Liver (tissue), 8 donors: ENCODE measurements at regions not wholly inside any gene's neighbourhood (a gene's known extent, or its start where the extent isn't known, plus 50 kb on each side); places are given as distances from the start of the nearest gene placed in this dataset.

Experiments
- DNase-seq: peaks from one replicate; pipeline ENCODE4 v3.0.0-alpha.2; 2017; ENCODE audit warnings: low spot score
- H3K27ac ChIP-seq, 2 donors: one replicate each; pipeline ENCODE4 v1.7.0; 2013; ENCODE audit warnings: inconsistent platforms in 2 of 2, low read length in 2 of 2, control low read depth in 1 of 2, low read depth in 1 of 2, mild to moderate bottlenecking in 1 of 2
- H3K27me3 ChIP-seq, 4 donors: one replicate each; pipeline versions ENCODE4 v1.6.1 to v1.7.0; 2013; ENCODE audit warnings: low read length in 3 of 4, inconsistent platforms in 1 of 4, mild to moderate bottlenecking in 1 of 4, moderate library complexity in 1 of 4; ENCODE audit not compliant: control insufficient read depth in 4 of 4, insufficient read depth in 4 of 4
- H3K36me3 ChIP-seq, 4 donors: one replicate each; pipeline versions ENCODE4 v1.6.1 to v1.7.0; 2013; ENCODE audit warnings: low read length in 3 of 4, mild to moderate bottlenecking in 3 of 4, low read depth in 1 of 4, moderate library complexity in 1 of 4; ENCODE audit not compliant: control insufficient read depth in 4 of 4, insufficient read depth in 3 of 4
- H3K4me1 ChIP-seq, 4 donors: one replicate each; pipeline versions ENCODE4 v1.6.1 to v1.7.0; 2013; ENCODE audit warnings: low read length in 3 of 4, mild to moderate bottlenecking in 3 of 4, moderate library complexity in 1 of 4; ENCODE audit not compliant: control insufficient read depth in 4 of 4, insufficient read depth in 4 of 4
- H3K4me3 ChIP-seq, 3 donors: one replicate each; pipeline versions ENCODE4 v1.6.1 to v1.7.0; 2013; ENCODE audit warnings: low read length in 3 of 3, control low read depth in 1 of 3, low read depth in 1 of 3, mild to moderate bottlenecking in 1 of 3
- H3K9ac ChIP-seq, 2 donors: one replicate each; pipeline ENCODE4 v1.7.0; 2013; ENCODE audit warnings: low read length in 2 of 2, mild to moderate bottlenecking in 2 of 2, moderate library complexity in 2 of 2, control low read depth in 1 of 2, low read depth in 1 of 2
- H3K9me3 ChIP-seq, 4 donors: one replicate each; pipeline versions ENCODE4 v1.6.1 to v1.7.0; 2013; ENCODE audit warnings: low read length in 3 of 4; ENCODE audit not compliant: control insufficient read depth in 4 of 4
- ATF3 ChIP-seq: IDR thresholded peaks from 2 replicates; pipeline ENCODE4 v1.6.1; 2016; ENCODE audit warnings: antibody characterized with exemption
- CTCF ChIP-seq: fragments of 150-350 bp; IDR thresholded peaks from 2 replicates; pipeline ENCODE4 v1.5.1; 2017; ENCODE audit warnings: improper control_type of control experiment, low read depth, low read length; ENCODE audit not compliant: missing input control
- EGR1 ChIP-seq, 2 donors: IDR thresholded peaks; 2 replicates each; pipeline ENCODE4 v1.6.1; 2016 to 2018; ENCODE audit warnings: antibody characterized with exemption in 2 of 2, low read depth in 2 of 2
- GABPA ChIP-seq, 2 donors: IDR thresholded peaks in 1 of 2; conservative IDR thresholded peaks in 1 of 2; 2 replicates each; pipeline ENCODE4 v1.6.1; 2016; ENCODE audit warnings: antibody characterized with exemption in 2 of 2, mild to moderate bottlenecking in 1 of 2, moderate library complexity in 1 of 2
- HNF4A ChIP-seq, 2 donors: conservative IDR thresholded peaks; 2 replicates each; pipeline ENCODE4 v1.6.1; 2016; ENCODE audit warnings: antibody characterized with exemption in 2 of 2, mild to moderate bottlenecking in 2 of 2
- HNF4G ChIP-seq: IDR thresholded peaks from 2 replicates; pipeline ENCODE4 v1.6.1; 2016; ENCODE audit warnings: antibody characterized with exemption
- JUND ChIP-seq, 2 donors: IDR thresholded peaks; 2 replicates each; pipeline ENCODE4 v1.6.1; 2016; ENCODE audit warnings: antibody characterized with exemption in 2 of 2
- MAX ChIP-seq: IDR thresholded peaks from 2 replicates; pipeline ENCODE4 v1.6.1; 2016; ENCODE audit warnings: antibody characterized with exemption
- RXRA ChIP-seq, 2 donors: IDR thresholded peaks; 2 replicates each; pipeline ENCODE4 v1.6.1; 2017 to 2018; ENCODE audit warnings: antibody characterized with exemption in 2 of 2, mild to moderate bottlenecking in 1 of 2
- SP1 ChIP-seq: IDR thresholded peaks from 2 replicates; pipeline ENCODE4 v1.6.1; 2018; ENCODE audit warnings: antibody characterized with exemption, mild to moderate bottlenecking
- TAF1 ChIP-seq: conservative IDR thresholded peaks from 2 replicates; pipeline ENCODE4 v1.6.1; 2016; ENCODE audit warnings: antibody characterized with exemption, mild to moderate bottlenecking
- YY1 ChIP-seq: IDR thresholded peaks from 2 replicates; pipeline ENCODE4 v1.6.1; 2016; ENCODE audit warnings: antibody characterized with exemption, mild to moderate bottlenecking
- ZBTB33 ChIP-seq: IDR thresholded peaks from 2 replicates; pipeline ENCODE4 v1.6.1; 2016; ENCODE audit warnings: antibody characterized with exemption
- WGBS: extraction: QIAGEN DNeasy Blood & Tissue Kit; methylation state at CpG from one replicate; pipeline ENCODE4 v1.1.7; 2013; 5-methylcytosine and 5-hydroxymethylcytosine counted together
- TF ChIP-seq, protein P1 (sequence below): IDR thresholded peaks from 2 replicates; pipeline ENCODE4 v1.6.1; 2016; ENCODE audit warnings: antibody characterized with exemption, mild to moderate bottlenecking
- donor health status: healthy.
- donor health status: healthy.
- donor health status: healthy.
- donor health status: healthy.
- donor health status: healthy.

DNA sequence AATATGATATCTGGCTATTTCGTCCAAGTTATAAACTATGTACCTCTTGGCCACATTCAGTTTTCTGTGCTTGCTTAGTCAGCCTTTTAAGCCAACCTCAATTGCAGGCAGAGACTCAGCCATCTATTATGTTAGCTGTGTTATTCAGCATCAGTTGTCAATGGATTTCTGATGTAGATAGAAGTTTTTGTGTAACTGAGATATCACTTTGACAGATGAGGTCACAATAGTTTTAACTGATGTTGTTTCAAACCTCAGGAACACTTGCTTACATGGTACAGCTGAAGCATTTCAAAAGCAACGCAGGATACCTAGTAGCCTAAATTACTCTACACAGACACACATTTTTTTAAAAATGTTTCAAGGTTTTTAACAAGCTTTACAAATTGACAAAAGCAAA, 1478.0 kb downstream of the NCAM2 start:
- WGBS: 71% methylated on average over 2 of the region's 2 CpGs
- Histone ChIP-seq H3K27me3 (no peaks in the 10 kb centered on the region), H3K27ac (no peak overlapping the region), H3K36me3 (no peaks in the 10 kb centered on the region), H3K9me3 (peaks cover 0 to 18% (median 0%) of the 10 kb centered on the region in 4 donors), H3K4me1 (no peaks in the 10 kb centered on the region), H3K4me3 (no peak overlapping the region), H3K9ac (no peak overlapping the region)
- DNase-seq: no peak
- TF ChIP-seq RXRA (IDR thresholded peaks at IDR 0.05) (no peak), GABPA (IDR thresholded peaks at IDR 0.05 in 1 of 2, conservative IDR thresholded peaks at IDR 0.05 in 1 of 2) (no peak), ATF3 (no peak), TAF1 (no peak), HNF4A (conservative IDR thresholded peaks at IDR 0.05) (no peak), JUND (IDR thresholded peaks at IDR 0.05) (no peak), HNF4G (no peak), MAX (no peak), EGR1 (IDR thresholded peaks at IDR 0.05; ENCODE audit: low read depth in 2 of 2) (no peak), CTCF (no peak)
- TF ChIP-seq, protein P1, sequence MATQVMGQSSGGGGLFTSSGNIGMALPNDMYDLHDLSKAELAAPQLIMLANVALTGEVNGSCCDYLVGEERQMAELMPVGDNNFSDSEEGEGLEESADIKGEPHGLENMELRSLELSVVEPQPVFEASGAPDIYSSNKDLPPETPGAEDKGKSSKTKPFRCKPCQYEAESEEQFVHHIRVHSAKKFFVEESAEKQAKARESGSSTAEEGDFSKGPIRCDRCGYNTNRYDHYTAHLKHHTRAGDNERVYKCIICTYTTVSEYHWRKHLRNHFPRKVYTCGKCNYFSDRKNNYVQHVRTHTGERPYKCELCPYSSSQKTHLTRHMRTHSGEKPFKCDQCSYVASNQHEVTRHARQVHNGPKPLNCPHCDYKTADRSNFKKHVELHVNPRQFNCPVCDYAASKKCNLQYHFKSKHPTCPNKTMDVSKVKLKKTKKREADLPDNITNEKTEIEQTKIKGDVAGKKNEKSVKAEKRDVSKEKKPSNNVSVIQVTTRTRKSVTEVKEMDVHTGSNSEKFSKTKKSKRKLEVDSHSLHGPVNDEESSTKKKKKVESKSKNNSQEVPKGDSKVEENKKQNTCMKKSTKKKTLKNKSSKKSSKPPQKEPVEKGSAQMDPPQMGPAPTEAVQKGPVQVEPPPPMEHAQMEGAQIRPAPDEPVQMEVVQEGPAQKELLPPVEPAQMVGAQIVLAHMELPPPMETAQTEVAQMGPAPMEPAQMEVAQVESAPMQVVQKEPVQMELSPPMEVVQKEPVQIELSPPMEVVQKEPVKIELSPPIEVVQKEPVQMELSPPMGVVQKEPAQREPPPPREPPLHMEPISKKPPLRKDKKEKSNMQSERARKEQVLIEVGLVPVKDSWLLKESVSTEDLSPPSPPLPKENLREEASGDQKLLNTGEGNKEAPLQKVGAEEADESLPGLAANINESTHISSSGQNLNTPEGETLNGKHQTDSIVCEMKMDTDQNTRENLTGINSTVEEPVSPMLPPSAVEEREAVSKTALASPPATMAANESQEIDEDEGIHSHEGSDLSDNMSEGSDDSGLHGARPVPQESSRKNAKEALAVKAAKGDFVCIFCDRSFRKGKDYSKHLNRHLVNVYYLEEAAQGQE: no peak

- no peak for DNase-seq
- 30% methylated on average over 2 of the region's 2 CpGs for WGBS
- Histone ChIP-seq H3K4me3 (peak overlapping the region in 1 of 3 donors; percentile 32), H3K36me3 (no peaks in the 10 kb centered on the region), H3K27ac (no peak overlapping the region), H3K4me1 (no peaks in the 10 kb centered on the region), H3K9ac (no peak overlapping the region), H3K27me3 (no peaks in the 10 kb centered on the region), H3K9me3 (peaks cover 0 to 18% (median 0%) of the 10 kb centered on the region in 4 donors)
- TF ChIP-seq SP1 (no peak), ZBTB33 (no peak), JUND (IDR thresholded peaks at IDR 0.05) (no peak), ATF3 (no peak), YY1 (no peak), EGR1 (IDR thresholded peaks at IDR 0.05; ENCODE audit: low read depth in 2 of 2) (no peak)
Measured at GRCh38 chr21:22476726-22477646, 1478.8 kb downstream of the NCAM2 start.
